ENCODE measurements at regions not wholly inside any gene's neighbourhood (a gene's known extent, or its start where the extent isn't known, plus 50 kb on each side); places are given as distances from the start of the nearest gene placed in this dataset.

DNA sequence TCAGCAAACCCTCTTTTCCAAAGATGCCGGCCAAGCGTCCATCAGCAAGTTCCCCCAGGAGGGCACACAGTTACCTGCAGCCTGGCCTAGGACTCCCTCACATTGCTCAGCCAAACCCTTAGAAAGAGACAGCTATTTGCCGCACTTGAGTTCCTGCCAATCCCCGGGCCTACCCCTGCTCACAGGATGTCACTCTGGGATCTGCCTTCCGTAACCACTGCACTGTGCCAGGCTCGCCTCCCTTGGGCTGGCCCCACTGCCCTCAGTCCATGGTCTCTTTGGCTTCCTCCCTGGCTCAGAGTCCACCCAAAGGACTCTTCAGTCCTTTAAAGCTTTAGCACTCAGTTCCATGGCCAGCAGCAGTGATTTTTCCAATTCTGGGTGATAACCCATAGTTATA is 128.3 kb downstream of the NSG2 start:
- TF ChIP-seq, protein P1, sequence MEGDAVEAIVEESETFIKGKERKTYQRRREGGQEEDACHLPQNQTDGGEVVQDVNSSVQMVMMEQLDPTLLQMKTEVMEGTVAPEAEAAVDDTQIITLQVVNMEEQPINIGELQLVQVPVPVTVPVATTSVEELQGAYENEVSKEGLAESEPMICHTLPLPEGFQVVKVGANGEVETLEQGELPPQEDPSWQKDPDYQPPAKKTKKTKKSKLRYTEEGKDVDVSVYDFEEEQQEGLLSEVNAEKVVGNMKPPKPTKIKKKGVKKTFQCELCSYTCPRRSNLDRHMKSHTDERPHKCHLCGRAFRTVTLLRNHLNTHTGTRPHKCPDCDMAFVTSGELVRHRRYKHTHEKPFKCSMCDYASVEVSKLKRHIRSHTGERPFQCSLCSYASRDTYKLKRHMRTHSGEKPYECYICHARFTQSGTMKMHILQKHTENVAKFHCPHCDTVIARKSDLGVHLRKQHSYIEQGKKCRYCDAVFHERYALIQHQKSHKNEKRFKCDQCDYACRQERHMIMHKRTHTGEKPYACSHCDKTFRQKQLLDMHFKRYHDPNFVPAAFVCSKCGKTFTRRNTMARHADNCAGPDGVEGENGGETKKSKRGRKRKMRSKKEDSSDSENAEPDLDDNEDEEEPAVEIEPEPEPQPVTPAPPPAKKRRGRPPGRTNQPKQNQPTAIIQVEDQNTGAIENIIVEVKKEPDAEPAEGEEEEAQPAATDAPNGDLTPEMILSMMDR (IDR thresholded peaks at IDR 0.05; ENCODE audit: poor library complexity), result no peak
- TF ChIP-seq EZH2 (IDR thresholded peaks at IDR 0.05; ENCODE audit: borderline replicate concordance), result no peak
